K562 (cell line): ENCODE measurements at regions not wholly inside any gene's neighbourhood (a gene's known extent, or its start where the extent isn't known, plus 50 kb on each side); places are given as distances from the start of the nearest gene placed in this dataset.

Experiments used
- BRCA1 ChIP-seq, 2 experiments: fragments of 450-650 bp in 1 of 2; sonication (generic) in 1 of 2; formaldehyde crosslinking in 1 of 2; IDR thresholded peaks; 2 replicates each; pipeline versions ENCODE4 v1.5.0 to v1.6.1; 2017 to 2020; ENCODE audit warnings: mild to moderate bottlenecking in 1 of 2, missing genetic modification reagents in 1 of 2
- CBX1 ChIP-seq: sonication (generic); IDR thresholded peaks from 2 replicates; pipeline ENCODE4 v1.6.1; 2016; ENCODE audit warnings: antibody characterized with exemption, low read depth, mild to moderate bottlenecking
- EGR1 ChIP-seq: fragments of 450-650 bp; conservative IDR thresholded peaks from 2 replicates; pipeline ENCODE4 v1.6.1; 2017; ENCODE audit warnings: mild to moderate bottlenecking
- HNRNPL ChIP-seq: fragments of 200-400 bp; formaldehyde crosslinking; IDR thresholded peaks from 2 replicates; pipeline ENCODE4 v1.6.1; 2017; ENCODE audit warnings: low read depth, mild to moderate bottlenecking, low read length
- MAFF ChIP-seq: IDR thresholded peaks from 2 replicates; pipeline ENCODE4 v1.6.1; 2012; ENCODE audit warnings: low read length, improper control_type of control experiment
- POLR2AphosphoS5 ChIP-seq: IDR thresholded peaks from 2 replicates; pipeline ENCODE4 v1.6.1; 2011; ENCODE audit warnings: mild to moderate bottlenecking, low read depth, low read length, moderate library complexity; ENCODE audit not compliant: control insufficient read depth, insufficient read depth
- SMC3 ChIP-seq: conservative IDR thresholded peaks from 2 replicates; pipeline ENCODE4 v1.6.1; 2011; ENCODE audit warnings: low read depth, low read length, improper control_type of control experiment; ENCODE audit not compliant: insufficient read depth
- ZNF12 ChIP-seq: sonication (generic); formaldehyde crosslinking; IDR thresholded peaks from 2 replicates; pipeline ENCODE4 v1.4.0; 2020; ENCODE audit warnings: mild to moderate bottlenecking, missing genetic modification reagents
- ZNF511 ChIP-seq: sonication (generic); formaldehyde crosslinking; IDR thresholded peaks from 2 replicates; pipeline ENCODE4 v1.8.0; 2022; ENCODE audit warnings: mild to moderate bottlenecking, missing genetic modification reagents
- ZNF655 ChIP-seq: fragments of 250-450 bp; sonication (Bioruptor Pico); IDR thresholded peaks from 2 replicates; pipeline ENCODE4 v1.5.0; 2021

GRCh38 chrX:13120017-13120416 lies 75.6 kb upstream of the FAM9C start:
- TF ChIP-seq POLR2AphosphoS5 (no peak), MAFF (no peak), ZNF655 (CRISPR knock-in tag) (no peak), HNRNPL (no peak), ZNF12 (CRISPR knock-in tag) (no peak), CBX1 (no peak), BRCA1 (IDR thresholded peaks at IDR 0.05) (no peak), BRCA1 (CRISPR knock-in tag; IDR thresholded peaks at IDR 0.05) (no peak), SMC3 (no peak), EGR1 (no peak), ZNF511 (CRISPR knock-in tag) (no peak)
